BLaER1 treated with 17β-estradiol and CSF1 and Interleukin-3, amounts not matched to agents 10 nM and 100 nM (cell line): ENCODE measurements at regions not wholly inside any gene's neighbourhood (a gene's known extent, or its start where the extent isn't known, plus 50 kb on each side); places are given as distances from the start of the nearest gene placed in this dataset.
"Not testable (repeated sequence)": the region's sequence is repeated elsewhere in the genome, so short reads cannot be mapped to it uniquely, and the experiment has no call there.

Source experiments
- H3K27ac ChIP-seq, 11 experiments: shearing (Covaris generic); formaldehyde crosslinking; 2 replicates each; pipeline ENCODE4 v1.8.1; 2022
- H3K27me3 ChIP-seq, 11 experiments: shearing (Covaris generic); formaldehyde crosslinking; 2 replicates each; pipeline ENCODE4 v1.8.1; 2022
- H3K36me3 ChIP-seq, 11 experiments: shearing (Covaris generic); formaldehyde crosslinking; 2 replicates each; pipeline ENCODE4 v1.8.1; 2022
- H3K4me1 ChIP-seq, 10 experiments: shearing (Covaris generic); formaldehyde crosslinking; 2 replicates each; pipeline ENCODE4 v1.8.1; 2022
- H3K4me2 ChIP-seq, 11 experiments: shearing (Covaris generic); formaldehyde crosslinking; 2 replicates each; pipeline ENCODE4 v1.8.1; 2022
- H3K4me3 ChIP-seq, 10 experiments: shearing (Covaris generic); formaldehyde crosslinking; 2 replicates each; pipeline ENCODE4 v1.8.1; 2022
- H3K9ac ChIP-seq, 11 experiments: shearing (Covaris generic); formaldehyde crosslinking; 2 replicates each; pipeline ENCODE4 v1.8.1; 2022
- H3K9me3 ChIP-seq, 11 experiments: shearing (Covaris generic); formaldehyde crosslinking; replicated peaks in 1 of 11; 2 replicates each; pipeline ENCODE4 v1.8.1; 2022
- H4K20me1 ChIP-seq, 11 experiments: shearing (Covaris generic); formaldehyde crosslinking; 2 replicates each; pipeline ENCODE4 v1.8.1; 2022
- Cebpa-rat ChIP-seq, 11 experiments: shearing (Covaris generic); IDR thresholded peaks; 2 replicates each; pipeline ENCODE4 v1.8.1; 2022

GRCh38 chr12:126915309-126915708, 1351.7 kb upstream of the TMEM132C start:
- no peak overlapping the region for H3K9ac ChIP-seq
- H3K4me1 ChIP-seq, result peaks cover 0 to 4% (median 0%) of the 10 kb centered on the region in 10 experiments; a peak in 2 of 20 replicates
- no peak for TF ChIP-seq Cebpa-rat (IDR thresholded peaks at IDR 0.05)
- no peak overlapping the region for H3K27ac ChIP-seq
- no peaks in the 10 kb centered on the region for H3K27me3 ChIP-seq
- no peaks in the 10 kb centered on the region for H3K36me3 ChIP-seq
- no peaks in the 10 kb centered on the region for H4K20me1 ChIP-seq
- no peak overlapping the region for H3K4me3 ChIP-seq
- peaks cover 0 to 13% (median 0%) of the 10 kb centered on the region in 11 experiments; a peak in 8 of 22 replicates for H3K9me3 ChIP-seq
- H3K4me2 ChIP-seq, result peak overlapping the region in 1 of 11 experiments; percentile 24; a peak in 2 of 22 replicates

- no peaks in the 10 kb centered on the region for H4K20me1 ChIP-seq
- H3K27ac ChIP-seq, result no peak overlapping the region; a peak in 1 of 22 replicates
- no peak overlapping the region for H3K4me3 ChIP-seq
- H3K27me3 ChIP-seq, result no peaks in the 10 kb centered on the region
- H3K4me1 ChIP-seq, result peaks cover 0 to 7% (median 0%) of the 10 kb centered on the region in 10 experiments; a peak in 4 of 20 replicates
- H3K36me3 ChIP-seq, result no peaks in the 10 kb centered on the region
- TF ChIP-seq Cebpa-rat (IDR thresholded peaks at IDR 0.05), result no peak
- H3K9ac ChIP-seq, result no peak overlapping the region
- H3K9me3 ChIP-seq, result no peaks in the 10 kb centered on the region
- H3K4me2 ChIP-seq, result peak overlapping the region in 2 of 11 experiments; percentile 16 to 24; a peak in 2 of 22 replicates
Measured at GRCh38 chr12:126926023-126926594, 1340.9 kb upstream of the TMEM132C start.

GRCh38 chr12:126930234-126930633, 1336.7 kb upstream of the TMEM132C start:
- Histone ChIP-seq H3K4me2 (no peak overlapping the region), H4K20me1 (no peaks in the 10 kb centered on the region), H3K9me3 (no peaks in the 10 kb centered on the region), H3K27ac (no peak overlapping the region), H3K9ac (no peak overlapping the region), H3K4me1 (peaks cover 0 to 7% (median 3%) of the 10 kb centered on the region in 10 experiments; a peak in 6 of 20 replicates), H3K4me3 (no peak overlapping the region), H3K36me3 (no peaks in the 10 kb centered on the region), H3K27me3 (no peaks in the 10 kb centered on the region)
- TF ChIP-seq Cebpa-rat (IDR thresholded peaks at IDR 0.05), result no peak

- H3K4me1 ChIP-seq, result peaks cover 0 to 5% (median 0%) of the 10 kb centered on the region in 10 experiments; a peak in 3 of 20 replicates
- H3K4me2 ChIP-seq, result no peak overlapping the region
- no peaks in the 10 kb centered on the region for H4K20me1 ChIP-seq
- H3K9ac ChIP-seq, result no peak overlapping the region
- H3K36me3 ChIP-seq, result no peaks in the 10 kb centered on the region
- H3K9me3 ChIP-seq, result no peaks in the 10 kb centered on the region
- H3K27ac ChIP-seq, result no peak overlapping the region
- no peak overlapping the region for H3K4me3 ChIP-seq
- TF ChIP-seq Cebpa-rat (IDR thresholded peaks at IDR 0.05), result no peak
- H3K27me3 ChIP-seq, result no peaks in the 10 kb centered on the region
Measured at GRCh38 chr12:126932156-126932555, 1334.8 kb upstream of the TMEM132C start.

GRCh38 chr12:126935435-126935834, 1331.5 kb upstream of the TMEM132C start:
- Histone ChIP-seq H3K4me1 (peaks cover 0 to 5% (median 0%) of the 10 kb centered on the region in 10 experiments; a peak in 3 of 20 replicates), H3K4me3 (no peak overlapping the region), H3K9ac (no peak overlapping the region), H3K9me3 (no peaks in the 10 kb centered on the region; a peak in 1 of 22 replicates), H3K27ac (no peak overlapping the region), H4K20me1 (no peaks in the 10 kb centered on the region), H3K36me3 (no peaks in the 10 kb centered on the region), H3K4me2 (no peak overlapping the region), H3K27me3 (no peaks in the 10 kb centered on the region)
- no peak for TF ChIP-seq Cebpa-rat (IDR thresholded peaks at IDR 0.05)

GRCh38 chr12:126936181-126936851, 1330.7 kb upstream of the TMEM132C start:
- no peak overlapping the region for H3K9ac ChIP-seq
- H3K27ac ChIP-seq, result no peak overlapping the region
- H3K9me3 ChIP-seq, result peaks cover 3 to 5% (median 3%) of the 10 kb centered on the region in 11 experiments; a peak in 18 of 22 replicates
- no peak overlapping the region for H3K4me3 ChIP-seq
- no peaks in the 10 kb centered on the region for H3K36me3 ChIP-seq
- H4K20me1 ChIP-seq, result no peaks in the 10 kb centered on the region
- no peaks in the 10 kb centered on the region for H3K27me3 ChIP-seq
- peaks cover 0 to 5% (median 0%) of the 10 kb centered on the region in 10 experiments; a peak in 3 of 20 replicates for H3K4me1 ChIP-seq
- no peak overlapping the region for H3K4me2 ChIP-seq
- no peak for TF ChIP-seq Cebpa-rat (IDR thresholded peaks at IDR 0.05)

- Histone ChIP-seq H4K20me1 (no peaks in the 10 kb centered on the region), H3K4me2 (no peak overlapping the region), H3K9ac (no peak overlapping the region), H3K9me3 (peaks cover 8 to 10% (median 9%) of the 10 kb centered on the region in 11 experiments; a peak in 21 of 22 replicates), H3K27ac (no peak overlapping the region), H3K36me3 (no peaks in the 10 kb centered on the region; a peak in 1 of 22 replicates), H3K4me3 (no peak overlapping the region), H3K4me1 (peaks cover 0 to 4% (median 0%) of the 10 kb centered on the region in 10 experiments; a peak in 1 of 20 replicates), H3K27me3 (no peaks in the 10 kb centered on the region)
- no peak for TF ChIP-seq Cebpa-rat (IDR thresholded peaks at IDR 0.05)
Measured at GRCh38 chr12:126937431-126937830, 1329.5 kb upstream of the TMEM132C start.

GRCh38 chr12:126944684-126945083, 1322.3 kb upstream of the TMEM132C start:
- Histone ChIP-seq H3K36me3 (no peaks in the 10 kb centered on the region; a peak in 1 of 22 replicates), H4K20me1 (no peaks in the 10 kb centered on the region), H3K4me2 (peak overlapping the region; percentile 3 to 65 (median 22); a peak in 15 of 22 replicates), H3K27me3 (no peaks in the 10 kb centered on the region), H3K9ac (peak overlapping the region in 4 of 11 experiments; percentile 12 to 52 (median 25); a peak in 2 of 22 replicates), H3K4me1 (peaks cover 6 to 40% (median 33%) of the 10 kb centered on the region in 10 experiments), H3K9me3 (peaks cover 8 to 22% (median 10%) of the 10 kb centered on the region in 11 experiments; a peak in 21 of 22 replicates), H3K27ac (peak overlapping the region in 9 of 11 experiments; percentile 31 to 79 (median 74); a peak in 17 of 22 replicates), H3K4me3 (no peak overlapping the region)
- TF ChIP-seq Cebpa-rat (IDR thresholded peaks at IDR 0.05), result peak in 2 of 11 experiments; percentile 50 to 72; a peak in 3 of 22 replicates

GRCh38 chr12:126946958-126947357, 1320.0 kb upstream of the TMEM132C start:
- not testable (repeated sequence) for H3K36me3 ChIP-seq, H3K4me3 ChIP-seq, H3K9ac ChIP-seq, H4K20me1 ChIP-seq, H3K4me2 ChIP-seq, H3K27me3 ChIP-seq
- peaks cover 0 to 14% (median 0%) of the 10 kb centered on the region in 11 experiments; a peak in 6 of 22 replicates for H3K9me3 ChIP-seq
- H3K27ac ChIP-seq, result peak overlapping the region in 3 of 11 experiments; percentile 14 to 41 (median 21); a peak in 3 of 22 replicates
- peaks cover 22 to 63% (median 55%) of the 10 kb centered on the region in 10 experiments for H3K4me1 ChIP-seq
